Activated CD8-positive, alpha-beta T cell treated with anti-CD3 and anti-CD28 coated beads for 36 hours (primary cell): ENCODE measurements at regions not wholly inside any gene's neighbourhood (a gene's known extent, or its start where the extent isn't known, plus 50 kb on each side); places are given as distances from the start of the nearest gene placed in this dataset.

Source experiments
- ATAC-seq: fragments of 200-7000 bp; cut with Tn5 transposase; one replicate; pipeline ENCODE4 v1.10.0; 2021; ENCODE audit warnings: mild to moderate bottlenecking, moderate library complexity
- CTCF ChIA-PET: fragments of 350-600 bp; sonication (Branson Sonifier 250); formaldehyde crosslinking; loops from one replicate; lab custom pipeline; 2021; ENCODE audit warnings: antibody characterized with exemption; lab: Charles Lee
- POLR2A ChIA-PET: fragments of 350-600 bp; sonication (Branson Sonifier 250); formaldehyde crosslinking; loops from one replicate; lab custom pipeline; 2021; ENCODE audit warnings: antibody characterized with exemption; lab: Charles Lee
- DNase-seq: peaks from one replicate; pipeline ENCODE4 v3.0.0-alpha.2; 2020
- H3K27ac Mint-ChIP-seq: one replicate; pipeline ENCODE4 v1.8.0; 2021; ENCODE audit warnings: mild to moderate bottlenecking, mixed read lengths
- H3K27me3 Mint-ChIP-seq: one replicate; pipeline ENCODE4 v1.8.0; 2021; ENCODE audit warnings: mixed read lengths
- H3K36me3 Mint-ChIP-seq: one replicate; pipeline ENCODE4 v1.8.0; 2021; ENCODE audit warnings: low read depth, mixed read lengths
- H3K4me1 Mint-ChIP-seq: one replicate; pipeline ENCODE4 v1.8.0; 2021; ENCODE audit warnings: low read depth, mixed read lengths
- H3K4me3 Mint-ChIP-seq: one replicate; pipeline ENCODE4 v1.8.0; 2021; ENCODE audit warnings: mild to moderate bottlenecking, moderate library complexity, mixed read lengths
- H3K9me3 Mint-ChIP-seq: one replicate; pipeline ENCODE4 v1.8.0; 2021; ENCODE audit warnings: mixed read lengths
- intact Hi-C: fragments of 100-400 bp; cut with micrococcal nuclease; formaldehyde crosslinking; loops from one replicate; pipeline ENCODE4 v1.10.0; 2022
- TF ChIP-seq, protein P1 (sequence below): fragments of 200-600 bp; IDR thresholded peaks from one replicate; pipeline ENCODE4 v1.8.0; 2022; ENCODE audit warnings: antibody characterized with exemption, mild to moderate bottlenecking

DNA sequence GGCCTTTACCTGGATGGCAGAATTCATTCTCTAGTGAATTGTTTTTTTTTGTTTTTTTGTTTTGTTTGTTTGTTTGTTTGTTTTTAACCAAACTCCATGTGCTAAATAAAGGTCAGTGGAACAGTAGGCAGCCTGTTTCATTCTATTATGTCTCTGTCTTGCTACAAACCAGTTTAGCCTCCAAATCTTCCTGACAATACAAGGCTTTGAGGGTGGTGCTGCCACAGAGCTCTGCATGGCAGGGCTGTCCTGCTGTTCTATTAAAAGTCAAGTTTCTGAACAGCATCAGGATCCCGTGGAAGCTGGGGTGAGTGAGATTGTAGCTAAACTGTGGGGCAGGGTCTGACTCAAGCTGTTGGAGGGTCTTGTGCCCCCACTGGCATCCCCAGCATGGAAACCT lies 144.1 kb upstream of the MAST4 start:
- no peak for ATAC-seq
- Mint-ChIP-seq H3K9me3 (peaks cover 12% of the 10 kb centered on the region), H3K36me3 (peaks cover 2% of the 10 kb centered on the region), H3K4me3 (no peak overlapping the region), H3K4me1 (no peaks in the 10 kb centered on the region), H3K27me3 (peaks cover 6% of the 10 kb centered on the region), H3K27ac (no peak overlapping the region)
- CTCF ChIA-PET = no interaction called here
- POLR2A ChIA-PET = no interaction called here
- TF ChIP-seq, protein P1, sequence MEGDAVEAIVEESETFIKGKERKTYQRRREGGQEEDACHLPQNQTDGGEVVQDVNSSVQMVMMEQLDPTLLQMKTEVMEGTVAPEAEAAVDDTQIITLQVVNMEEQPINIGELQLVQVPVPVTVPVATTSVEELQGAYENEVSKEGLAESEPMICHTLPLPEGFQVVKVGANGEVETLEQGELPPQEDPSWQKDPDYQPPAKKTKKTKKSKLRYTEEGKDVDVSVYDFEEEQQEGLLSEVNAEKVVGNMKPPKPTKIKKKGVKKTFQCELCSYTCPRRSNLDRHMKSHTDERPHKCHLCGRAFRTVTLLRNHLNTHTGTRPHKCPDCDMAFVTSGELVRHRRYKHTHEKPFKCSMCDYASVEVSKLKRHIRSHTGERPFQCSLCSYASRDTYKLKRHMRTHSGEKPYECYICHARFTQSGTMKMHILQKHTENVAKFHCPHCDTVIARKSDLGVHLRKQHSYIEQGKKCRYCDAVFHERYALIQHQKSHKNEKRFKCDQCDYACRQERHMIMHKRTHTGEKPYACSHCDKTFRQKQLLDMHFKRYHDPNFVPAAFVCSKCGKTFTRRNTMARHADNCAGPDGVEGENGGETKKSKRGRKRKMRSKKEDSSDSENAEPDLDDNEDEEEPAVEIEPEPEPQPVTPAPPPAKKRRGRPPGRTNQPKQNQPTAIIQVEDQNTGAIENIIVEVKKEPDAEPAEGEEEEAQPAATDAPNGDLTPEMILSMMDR = no peak
- intact Hi-C loops = no loop called here
- DNase-seq = no peak

DNA sequence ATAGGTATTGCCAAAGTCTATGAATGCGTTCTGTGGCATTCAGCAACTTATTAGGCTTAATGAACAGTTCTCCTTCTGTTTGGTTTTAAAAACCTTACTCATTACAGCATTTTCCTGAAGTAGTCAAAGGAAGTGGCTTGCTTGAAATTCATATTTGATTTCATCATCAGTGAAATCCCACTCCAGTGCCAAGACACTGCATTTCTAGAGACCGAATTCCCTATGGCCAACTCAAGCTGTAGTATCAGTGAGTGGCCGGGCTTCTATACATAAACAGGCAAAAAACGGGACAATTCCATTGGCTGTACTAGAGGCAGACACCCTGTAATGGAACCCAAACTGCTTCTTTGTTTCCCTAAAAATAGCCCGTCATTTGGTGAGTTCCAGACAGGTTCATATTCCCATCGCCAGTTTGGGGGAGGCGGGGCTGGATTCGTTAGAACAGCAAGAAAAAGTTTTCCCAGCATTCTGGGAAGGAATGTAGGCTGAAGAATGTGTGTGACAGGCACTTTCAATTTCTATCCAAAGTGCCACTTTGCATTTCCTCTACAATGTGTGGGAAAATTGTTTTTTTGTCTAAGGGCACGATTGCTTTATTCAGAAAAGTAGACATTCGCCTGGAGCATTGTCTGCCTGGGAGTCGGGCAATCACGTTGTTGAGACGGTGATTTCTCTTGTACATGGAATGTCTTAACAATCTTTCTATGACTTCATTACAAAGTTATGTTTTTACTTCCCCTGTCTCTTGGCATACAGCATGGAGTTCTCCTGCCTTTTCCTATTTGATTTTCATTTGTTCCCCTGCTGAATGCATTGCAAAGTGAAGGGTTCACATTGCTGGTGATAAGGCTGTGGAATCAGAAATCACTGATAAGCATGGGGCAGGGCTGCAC lies 141.8 kb upstream of the MAST4 start:
- peaks cover 1% of the 10 kb centered on the region for H3K9me3 Mint-ChIP-seq
- intact Hi-C loops = no loop called here
- POLR2A ChIA-PET = no interaction called here
- H3K36me3 Mint-ChIP-seq = no peaks in the 10 kb centered on the region
- H3K27ac Mint-ChIP-seq = no peak overlapping the region
- CTCF ChIA-PET = no interaction called here
- DNase-seq (no peak), ATAC-seq (no peak)
- TF ChIP-seq, protein P1 = no peak
- H3K4me1 Mint-ChIP-seq = no peaks in the 10 kb centered on the region
- peaks cover 6% of the 10 kb centered on the region for H3K27me3 Mint-ChIP-seq
- no peak overlapping the region for H3K4me3 Mint-ChIP-seq

DNA sequence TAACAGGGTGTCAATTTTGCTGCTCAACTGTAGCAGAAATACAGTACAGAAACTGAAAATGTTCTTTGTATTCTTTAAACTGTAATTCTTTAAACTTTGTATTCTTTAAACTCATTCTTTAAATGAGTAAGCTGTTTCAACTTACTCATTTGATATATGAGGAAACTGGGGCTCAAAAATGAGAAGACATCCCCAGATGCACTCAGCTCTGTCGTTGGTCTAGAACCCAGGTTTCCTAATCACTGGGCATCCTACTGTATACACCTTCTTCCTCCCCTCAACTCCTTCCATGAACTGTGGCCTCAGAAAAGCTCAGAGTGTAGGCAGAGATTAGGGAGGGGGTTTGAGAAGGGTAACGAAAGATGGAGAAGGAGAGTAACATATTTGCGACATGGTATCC lies 136.5 kb upstream of the MAST4 start:
- H3K4me1 Mint-ChIP-seq = no peaks in the 10 kb centered on the region
- no peak overlapping the region for H3K27ac Mint-ChIP-seq
- H3K4me3 Mint-ChIP-seq = no peak overlapping the region
- peaks cover 5% of the 10 kb centered on the region for H3K27me3 Mint-ChIP-seq
- intact Hi-C loops = no loop called here
- TF ChIP-seq, protein P1 = no peak
- ChIA-PET POLR2A (no interaction called here), CTCF (interaction anchor here (0.8 to 1.7 kb wide), 2 partner anchors 84 to 115 kb away, joined by 3 to 4 read pairs; no protein-coding TSS in a partner anchor)
- ATAC-seq (no peak), DNase-seq (no peak)
- H3K36me3 Mint-ChIP-seq = no peaks in the 10 kb centered on the region
- H3K9me3 Mint-ChIP-seq = no peaks in the 10 kb centered on the region

DNA sequence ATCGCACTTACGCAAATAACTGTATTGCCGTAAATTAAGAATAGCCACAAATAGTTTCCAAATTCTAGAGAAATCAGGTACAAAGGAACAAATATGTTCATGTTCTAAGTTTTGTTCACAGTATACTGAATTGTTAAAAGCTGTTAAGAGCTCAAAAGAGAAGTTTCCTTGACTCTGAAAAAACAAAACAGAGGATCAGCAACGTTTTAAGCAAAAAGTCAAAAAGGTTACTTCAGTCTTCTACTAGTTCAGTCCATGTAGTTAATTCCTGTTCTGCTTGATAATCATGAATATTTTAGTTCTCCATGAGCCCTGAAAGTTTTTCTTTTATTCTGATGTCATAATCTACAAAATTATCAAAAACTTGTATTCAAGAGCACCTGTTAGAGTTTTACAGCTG lies 128.6 kb upstream of the MAST4 start:
- TF ChIP-seq, protein P1 = no peak
- intact Hi-C loops = no loop called here

DNA sequence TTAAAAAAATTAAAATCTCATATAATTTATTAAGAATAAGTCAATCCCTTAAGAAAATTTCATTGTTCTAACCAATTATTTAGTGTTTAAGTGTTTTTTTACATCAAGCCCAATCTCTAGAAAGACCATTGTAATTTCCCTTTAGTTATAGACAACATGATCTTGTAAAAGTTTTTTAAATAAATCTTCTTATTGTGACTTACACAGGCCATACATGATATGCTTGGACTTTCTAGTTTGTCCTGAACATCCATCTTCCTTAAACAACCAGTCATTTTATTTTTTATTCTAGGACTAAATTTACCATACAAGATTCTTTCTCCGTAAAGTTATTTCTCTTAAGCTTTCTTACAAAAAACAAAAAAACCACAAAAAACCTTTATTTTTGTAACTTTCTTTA lies 126.5 kb upstream of the MAST4 start:
- Mint-ChIP-seq H3K4me1 (no peaks in the 10 kb centered on the region), H3K27ac (no peak overlapping the region), H3K27me3 (peaks cover 1% of the 10 kb centered on the region), H3K36me3 (peaks cover 1% of the 10 kb centered on the region), H3K4me3 (no peak overlapping the region), H3K9me3 (peaks cover 15% of the 10 kb centered on the region)
- ChIA-PET POLR2A (no interaction called here), CTCF (interaction anchor here (0.8 kb wide), 1 partner anchor 164 kb away, joined by 3 read pairs; no protein-coding TSS in a partner anchor)
- TF ChIP-seq, protein P1 = no peak
- ATAC-seq (no peak), DNase-seq (no peak)
- intact Hi-C loops = no loop called here

More for the DNA sequence above, 128.6 kb upstream of the MAST4 start:
- CTCF ChIA-PET = no interaction called here
- H3K9me3 Mint-ChIP-seq = peaks cover 15% of the 10 kb centered on the region
- DNase-seq (no peak), ATAC-seq (no peak)
- H3K27me3 Mint-ChIP-seq = peaks cover 3% of the 10 kb centered on the region
- POLR2A ChIA-PET = interaction anchor here (0.6 kb wide), 1 partner anchor 740 kb away, joined by 3 read pairs; no protein-coding TSS in a partner anchor
- no peaks in the 10 kb centered on the region for H3K4me1 Mint-ChIP-seq
- H3K4me3 Mint-ChIP-seq = no peak overlapping the region
- H3K27ac Mint-ChIP-seq = no peak overlapping the region
- peaks cover 1% of the 10 kb centered on the region for H3K36me3 Mint-ChIP-seq
